B cell (primary cell): ENCODE measurements at regions not wholly inside any gene's neighbourhood (a gene's known extent, or its start where the extent isn't known, plus 50 kb on each side); places are given as distances from the start of the nearest gene placed in this dataset.

Experiments
- ATAC-seq: fragments of 200-7000 bp; cut with Tn5 transposase; one replicate; pipeline ENCODE4 v1.10.0; 2021; ENCODE audit warnings: low read depth, mild to moderate bottlenecking, moderate number of reproducible peaks, moderate library complexity
- CTCF ChIA-PET: fragments of 350-600 bp; sonication (Branson Sonifier 250); formaldehyde crosslinking; loops from one replicate; lab custom pipeline; 2021; ENCODE audit warnings: antibody characterized with exemption, inconsistent platforms; lab: Charles Lee
- POLR2A ChIA-PET: fragments of 350-600 bp; sonication (Branson Sonifier 250); formaldehyde crosslinking; loops from one replicate; lab custom pipeline; 2021; ENCODE audit warnings: antibody characterized with exemption; lab: Charles Lee
- DNase-seq: peaks from one replicate; pipeline ENCODE4 v3.0.0; 2013
- H2AFZ ChIP-seq: 2 replicates; pipeline ENCODE4 v1.6.1; 2012; ENCODE audit warnings: mild to moderate bottlenecking, low read depth, low read length; ENCODE audit not compliant: insufficient read depth, poor library complexity, severe bottlenecking
- H3K27ac ChIP-seq, 2 donors: 1 replicate in 1 of 2; 2 replicates in 1 of 2; pipeline ENCODE4 v1.5.1; 2012 to 2013; ENCODE audit warnings: low read length in 2 of 2, mild to moderate bottlenecking in 2 of 2, moderate library complexity in 1 of 2
- H3K27me3 ChIP-seq, 4 experiments: fragments of 200-600 bp in 1 of 4; sonication (generic) in 1 of 4; replicated peaks in 1 of 4; 1 replicate in 2 of 4; 2 replicates in 2 of 4; pipeline versions ENCODE4 v1.6.1 to v1.7.0; 2013 to 2016; ENCODE audit warnings: low read length in 3 of 4, mild to moderate bottlenecking in 2 of 4, mixed read lengths in 1 of 4, moderate library complexity in 1 of 4; ENCODE audit not compliant: insufficient read depth in 4 of 4, control insufficient read depth in 3 of 4; ENCODE audit errors: control extremely low read depth in 1 of 4
- H3K36me3 ChIP-seq, 2 experiments: replicated peaks in 1 of 2; 1 replicate in 1 of 2; 2 replicates in 1 of 2; pipeline versions ENCODE4 v1.6.1 to v1.7.1; 2013; ENCODE audit warnings: low read length in 1 of 2; ENCODE audit not compliant: insufficient read depth in 2 of 2, control insufficient read depth in 1 of 2; ENCODE audit errors: control extremely low read depth in 1 of 2, extremely low read depth in 1 of 2
- H3K4me1 ChIP-seq, 2 donors: fragments of 200-600 bp in 1 of 2; sonication (generic) in 1 of 2; 1 replicate in 1 of 2; 2 replicates in 1 of 2; pipeline versions ENCODE4 v1.5.1 to v1.6.1; 2013 to 2017; ENCODE audit warnings: low read length in 2 of 2; ENCODE audit not compliant: control insufficient read depth in 2 of 2, insufficient read depth in 2 of 2
- H3K4me2 ChIP-seq: replicated peaks from 2 replicates; pipeline ENCODE3; 2012; ENCODE audit warnings: mild to moderate bottlenecking, low read depth, low read length; ENCODE audit not compliant: poor library complexity, severe bottlenecking
- H3K4me3 ChIP-seq, 5 experiments: fragments of 200-600 bp in 1 of 5; sonication (generic) in 1 of 5; 1 replicate in 3 of 5; 2 replicates in 2 of 5; pipeline versions ENCODE4 v1.5.1 to v1.7.0; 2011 to 2016; ENCODE audit warnings: low read length in 4 of 5, mild to moderate bottlenecking in 4 of 5, low read depth in 2 of 5, control low read depth in 1 of 5, moderate library complexity in 1 of 5; ENCODE audit not compliant: insufficient read depth in 1 of 5; ENCODE audit errors: control extremely low read depth in 1 of 5, extremely low read depth in 1 of 5
- H3K79me2 ChIP-seq: fragments of 200-600 bp; sonication (generic); one replicate; pipeline ENCODE4 v1.6.0; 2016; ENCODE audit warnings: low read length; ENCODE audit not compliant: control insufficient read depth, insufficient read depth
- H3K9ac ChIP-seq: fragments of 200-600 bp; sonication (generic); 2 replicates; pipeline ENCODE4 v1.6.1; 2017; ENCODE audit warnings: mild to moderate bottlenecking, low read length, moderate library complexity
- H3K9me3 ChIP-seq, 3 donors: one replicate each; pipeline versions ENCODE4 v1.6.1 to v1.7.1; 2013; ENCODE audit warnings: low read length in 2 of 3; ENCODE audit not compliant: control insufficient read depth in 2 of 3, insufficient read depth in 1 of 3; ENCODE audit errors: control extremely low read depth in 1 of 3
- H4K20me1 ChIP-seq: 2 replicates; pipeline ENCODE4 v1.6.0; 2012; ENCODE audit warnings: mild to moderate bottlenecking, low read length; ENCODE audit not compliant: insufficient read depth, control insufficient read depth, poor library complexity, severe bottlenecking
- H3K27ac Mint-ChIP-seq: one replicate; pipeline ENCODE4 v1.8.0; 2021; ENCODE audit warnings: mixed read lengths
- H3K27me3 Mint-ChIP-seq: one replicate; pipeline ENCODE4 v1.8.0; 2021; ENCODE audit warnings: mixed read lengths
- H3K4me1 Mint-ChIP-seq: one replicate; pipeline ENCODE4 v1.8.0; 2021; ENCODE audit warnings: mixed read lengths
- H3K4me3 Mint-ChIP-seq: one replicate; pipeline ENCODE4 v1.8.0; 2021; ENCODE audit warnings: mixed read lengths
- H3K9me3 Mint-ChIP-seq: one replicate; pipeline ENCODE4 v1.8.0; 2022; ENCODE audit warnings: mixed read lengths; ENCODE audit not compliant: insufficient read depth
- EZH2 ChIP-seq: IDR thresholded peaks from 2 replicates; pipeline ENCODE4 v1.6.1; 2012; ENCODE audit warnings: borderline replicate concordance, low read depth, mild to moderate bottlenecking, moderate library complexity, low read length; ENCODE audit not compliant: insufficient read depth, poor library complexity, severe bottlenecking
- WGBS: methylation state at CpG from one replicate; pipeline ENCODE4 v1.1.5; 2013; ENCODE audit warnings: missing lambda C conversion rate; ENCODE audit not compliant: insufficient coverage; 5-methylcytosine and 5-hydroxymethylcytosine counted together
- intact Hi-C: fragments of 100-400 bp; cut with micrococcal nuclease; formaldehyde crosslinking; loops from one replicate; pipeline ENCODE4 v1.10.0; 2022
- TF ChIP-seq, protein P1 (sequence below): fragments of 200-600 bp; IDR thresholded peaks from one replicate; pipeline ENCODE4 v1.8.0; 2022; ENCODE audit warnings: antibody characterized with exemption, mild to moderate bottlenecking

DNA sequence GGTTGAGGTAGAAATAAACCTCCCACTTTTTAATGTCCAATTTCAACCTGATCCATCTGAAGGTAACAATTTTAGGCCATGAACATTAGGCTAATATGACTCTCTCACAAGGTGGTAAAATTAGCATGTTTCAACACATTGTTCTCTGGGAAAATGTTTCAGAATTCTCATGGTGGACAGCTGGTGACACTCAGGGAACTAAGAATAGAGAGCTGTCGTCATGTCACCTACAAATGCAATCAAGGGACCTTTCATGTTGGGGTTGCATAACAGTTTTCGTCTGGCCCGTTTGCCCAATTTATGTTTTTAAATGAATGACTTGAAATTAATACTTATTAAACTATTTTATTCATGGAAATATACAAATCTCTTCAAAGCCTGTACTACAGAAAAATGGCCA, 180.7 kb upstream of the PRICKLE1 start:
- Histone ChIP-seq H3K79me2 (no peaks in the 10 kb centered on the region), H2AFZ (no peak overlapping the region), H3K4me2 (no peak overlapping the region), H3K4me1 (no peaks in the 10 kb centered on the region), H3K27ac (no peak overlapping the region), H3K36me3 (no peaks in the 10 kb centered on the region), H3K9me3 (peaks cover 0 to 6% (median 0%) of the 10 kb centered on the region in 3 donors), H3K9ac (no peak overlapping the region), H3K27me3 (no peaks in the 10 kb centered on the region), H4K20me1 (no peaks in the 10 kb centered on the region), H3K4me3 (no peak overlapping the region)
- ChIA-PET POLR2A (no interaction called here), CTCF (no interaction called here)
- no peaks in the 10 kb centered on the region for H3K27me3 Mint-ChIP-seq
- intact Hi-C loops, result no loop called here
- H3K4me3 Mint-ChIP-seq, result no peak overlapping the region
- peaks cover 2% of the 10 kb centered on the region for H3K9me3 Mint-ChIP-seq
- no peak overlapping the region for H3K27ac Mint-ChIP-seq
- DNase-seq (no peak), ATAC-seq (no peak)
- WGBS, result 100% methylated on average over 1 of the region's 3 CpGs
- H3K4me1 Mint-ChIP-seq, result no peaks in the 10 kb centered on the region
- no peak for TF ChIP-seq EZH2
- TF ChIP-seq, protein P1, sequence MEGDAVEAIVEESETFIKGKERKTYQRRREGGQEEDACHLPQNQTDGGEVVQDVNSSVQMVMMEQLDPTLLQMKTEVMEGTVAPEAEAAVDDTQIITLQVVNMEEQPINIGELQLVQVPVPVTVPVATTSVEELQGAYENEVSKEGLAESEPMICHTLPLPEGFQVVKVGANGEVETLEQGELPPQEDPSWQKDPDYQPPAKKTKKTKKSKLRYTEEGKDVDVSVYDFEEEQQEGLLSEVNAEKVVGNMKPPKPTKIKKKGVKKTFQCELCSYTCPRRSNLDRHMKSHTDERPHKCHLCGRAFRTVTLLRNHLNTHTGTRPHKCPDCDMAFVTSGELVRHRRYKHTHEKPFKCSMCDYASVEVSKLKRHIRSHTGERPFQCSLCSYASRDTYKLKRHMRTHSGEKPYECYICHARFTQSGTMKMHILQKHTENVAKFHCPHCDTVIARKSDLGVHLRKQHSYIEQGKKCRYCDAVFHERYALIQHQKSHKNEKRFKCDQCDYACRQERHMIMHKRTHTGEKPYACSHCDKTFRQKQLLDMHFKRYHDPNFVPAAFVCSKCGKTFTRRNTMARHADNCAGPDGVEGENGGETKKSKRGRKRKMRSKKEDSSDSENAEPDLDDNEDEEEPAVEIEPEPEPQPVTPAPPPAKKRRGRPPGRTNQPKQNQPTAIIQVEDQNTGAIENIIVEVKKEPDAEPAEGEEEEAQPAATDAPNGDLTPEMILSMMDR, result no peak

DNA sequence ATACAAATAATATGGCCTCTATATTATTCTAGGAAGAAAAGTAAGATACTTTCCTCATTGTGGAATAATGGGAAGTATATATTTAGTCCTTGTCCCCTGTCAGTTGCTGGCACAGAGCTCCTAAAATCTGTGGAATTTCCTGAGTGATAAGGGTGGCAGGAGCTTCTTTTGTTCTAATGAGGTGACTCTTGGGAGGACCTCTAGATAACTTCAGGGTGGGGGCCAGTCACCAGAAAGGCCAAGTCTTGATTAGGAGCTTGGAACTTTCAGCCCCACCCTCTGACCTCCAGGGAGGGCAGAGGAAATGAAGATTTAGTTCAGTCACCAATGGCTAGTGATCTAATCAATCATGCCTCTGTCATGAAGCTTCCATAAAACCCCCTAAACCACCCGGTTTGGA, 179.9 kb upstream of the PRICKLE1 start:
- no peaks in the 10 kb centered on the region for H3K27me3 Mint-ChIP-seq
- no peaks in the 10 kb centered on the region for H3K4me1 Mint-ChIP-seq
- Histone ChIP-seq H3K27me3 (no peaks in the 10 kb centered on the region), H3K4me2 (no peak overlapping the region), H3K4me1 (no peaks in the 10 kb centered on the region), H3K27ac (no peak overlapping the region), H3K9ac (no peak overlapping the region), H4K20me1 (no peaks in the 10 kb centered on the region), H3K36me3 (no peaks in the 10 kb centered on the region), H3K9me3 (peaks cover 0 to 6% (median 0%) of the 10 kb centered on the region in 3 donors), H3K4me3 (no peak overlapping the region), H2AFZ (no peak overlapping the region), H3K79me2 (no peaks in the 10 kb centered on the region)
- H3K27ac Mint-ChIP-seq, result no peak overlapping the region
- no peak for ATAC-seq
- no CpG with 5 or more reads among the region's 1 CpG for WGBS
- intact Hi-C loops, result no loop called here
- ChIA-PET POLR2A (no interaction called here), CTCF (interaction anchor here (1.0 kb wide), 1 partner anchor 21 kb away, joined by 3 read pairs; no protein-coding TSS in a partner anchor)
- TF ChIP-seq, protein P1, result no peak
- no peak for TF ChIP-seq EZH2
- H3K9me3 Mint-ChIP-seq, result peaks cover 2% of the 10 kb centered on the region
- H3K4me3 Mint-ChIP-seq, result no peak overlapping the region
- no peak for DNase-seq
